Loucy (cell line): ENCODE measurements at regions not wholly inside any gene's neighbourhood (a gene's known extent, or its start where the extent isn't known, plus 50 kb on each side); places are given as distances from the start of the nearest gene placed in this dataset.

Experiments
- H2AFZ ChIP-seq: fragments of 200-600 bp; sonication (generic); 2 replicates; pipeline ENCODE4 v1.6.0; 2016; ENCODE audit warnings: antibody characterized with exemption, mild to moderate bottlenecking, low read length, moderate library complexity
- H3F3A ChIP-seq: fragments of 200-600 bp; 2 replicates; pipeline ENCODE4 v1.6.0; 2016; ENCODE audit warnings: antibody characterized with exemption, low read depth, mild to moderate bottlenecking
- H3K27me3 ChIP-seq: fragments of 200-600 bp; sonication (generic); 2 replicates; pipeline ENCODE4 v1.6.1; 2014; ENCODE audit warnings: low read length, mild to moderate bottlenecking; ENCODE audit not compliant: insufficient read depth, poor library complexity, severe bottlenecking
- H3K36me3 ChIP-seq: fragments of 200-600 bp; sonication (generic); 2 replicates; pipeline ENCODE4 v1.6.1; 2016; ENCODE audit warnings: low read length; ENCODE audit not compliant: insufficient read depth
- H3K4me1 ChIP-seq: fragments of 200-600 bp; sonication (generic); 2 replicates; pipeline ENCODE4 v1.5.1; 2014; ENCODE audit warnings: low read length, mild to moderate bottlenecking; ENCODE audit not compliant: insufficient read depth, poor library complexity, severe bottlenecking
- H3K4me2 ChIP-seq: fragments of 200-600 bp; sonication (generic); 2 replicates; pipeline ENCODE4 v1.6.0; 2014; ENCODE audit warnings: antibody characterized with exemption, low read length, low read depth, mild to moderate bottlenecking; ENCODE audit not compliant: poor library complexity, severe bottlenecking
- H3K4me3 ChIP-seq: fragments of 200-600 bp; sonication (generic); 2 replicates; pipeline ENCODE4 v1.5.1; 2014; ENCODE audit warnings: low read length, mild to moderate bottlenecking, mixed read lengths; ENCODE audit not compliant: poor library complexity, severe bottlenecking
- H3K79me2 ChIP-seq: fragments of 200-600 bp; sonication (generic); 2 replicates; pipeline ENCODE4 v1.6.1; 2014; ENCODE audit warnings: low read length; ENCODE audit not compliant: insufficient read depth
- H3K9ac ChIP-seq: fragments of 200-600 bp; sonication (generic); 2 replicates; pipeline ENCODE4 v1.6.0; 2014; ENCODE audit warnings: mild to moderate bottlenecking, low read depth, low read length, moderate library complexity; ENCODE audit not compliant: poor library complexity, severe bottlenecking
- H3K9me2 ChIP-seq: fragments of 200-600 bp; sonication (generic); replicated peaks from 2 replicates; pipeline ENCODE4 v1.6.1; 2016; ENCODE audit warnings: low read depth, low read length, mixed read lengths
- H3K9me3 ChIP-seq: fragments of 200-600 bp; sonication (generic); 2 replicates; pipeline ENCODE4 v1.6.1; 2014; ENCODE audit warnings: mild to moderate bottlenecking, antibody characterized with exemption, low read length, low read depth; ENCODE audit not compliant: insufficient read depth
- H4K20me1 ChIP-seq: fragments of 200-600 bp; sonication (generic); 2 replicates; pipeline ENCODE4 v1.6.0; 2014; ENCODE audit warnings: antibody characterized with exemption, low read length, mild to moderate bottlenecking; ENCODE audit not compliant: insufficient read depth, poor library complexity, severe bottlenecking
- CTCF ChIP-seq: fragments of 200-600 bp; sonication (generic); conservative IDR thresholded peaks from 2 replicates; pipeline ENCODE4 v1.5.1; 2014; ENCODE audit warnings: mild to moderate bottlenecking, antibody characterized with exemption, low read length
- EZH2phosphoT487 ChIP-seq: fragments of 200-600 bp; IDR thresholded peaks from 2 replicates; pipeline ENCODE4 v1.6.1; 2018; ENCODE audit warnings: antibody characterized with exemption, mild to moderate bottlenecking, moderate library complexity, borderline replicate concordance

GRCh38 chr4:149296503-149296902 is 519.1 kb downstream of the IQCM start:
- Histone ChIP-seq H3K79me2 (no peaks in the 10 kb centered on the region), H3K9me3 (no peaks in the 10 kb centered on the region)
- no peak for TF ChIP-seq CTCF
- no peak for TF ChIP-seq EZH2phosphoT487

GRCh38 chr4:149296084-149296483 is 519.6 kb downstream of the IQCM start:
- Histone ChIP-seq H4K20me1 (no peaks in the 10 kb centered on the region), H2AFZ (no peak overlapping the region), H3K9me3 (no peaks in the 10 kb centered on the region), H3K9me2 (no peaks in the 10 kb centered on the region), H3K36me3 (no peaks in the 10 kb centered on the region), H3K9ac (no peak overlapping the region), H3K4me1 (no peaks in the 10 kb centered on the region), H3K4me3 (no peak overlapping the region), H3K4me2 (no peak overlapping the region), H3F3A (no peaks in the 10 kb centered on the region), H3K79me2 (no peaks in the 10 kb centered on the region), H3K27me3 (no peaks in the 10 kb centered on the region)
- TF ChIP-seq CTCF: no peak
- no peak for TF ChIP-seq EZH2phosphoT487

More at GRCh38 chr4:149296503-149296902, 519.1 kb downstream of the IQCM start:
- H3K4me1 ChIP-seq: no peaks in the 10 kb centered on the region
- H3K9ac ChIP-seq: no peak overlapping the region
- H2AFZ ChIP-seq: no peak overlapping the region
- no peaks in the 10 kb centered on the region for H4K20me1 ChIP-seq
- H3K4me2 ChIP-seq: no peak overlapping the region
- H3K9me2 ChIP-seq: no peaks in the 10 kb centered on the region
- no peaks in the 10 kb centered on the region for H3F3A ChIP-seq
- no peak overlapping the region for H3K4me3 ChIP-seq
- no peaks in the 10 kb centered on the region for H3K27me3 ChIP-seq
- no peaks in the 10 kb centered on the region for H3K36me3 ChIP-seq

- H3K4me3 ChIP-seq: no peak overlapping the region
- H2AFZ ChIP-seq: no peak overlapping the region
- H3K79me2 ChIP-seq: no peaks in the 10 kb centered on the region
- no peaks in the 10 kb centered on the region for H4K20me1 ChIP-seq
- no peak overlapping the region for H3K9ac ChIP-seq
- no peak overlapping the region for H3K4me2 ChIP-seq
- H3K27me3 ChIP-seq: no peaks in the 10 kb centered on the region
- H3K36me3 ChIP-seq: no peaks in the 10 kb centered on the region
- no peaks in the 10 kb centered on the region for H3K9me3 ChIP-seq
- no peaks in the 10 kb centered on the region for H3K9me2 ChIP-seq
- H3F3A ChIP-seq: no peaks in the 10 kb centered on the region
- no peaks in the 10 kb centered on the region for H3K4me1 ChIP-seq
- TF ChIP-seq EZH2phosphoT487 (no peak), CTCF (no peak)
These were observed 521.0 kb downstream of the IQCM start for GRCh38 chr4:149294601-149295000.
